OCI-LY7 (cell line): ENCODE measurements at regions not wholly inside any gene's neighbourhood (a gene's known extent, or its start where the extent isn't known, plus 50 kb on each side); places are given as distances from the start of the nearest gene placed in this dataset.

Experiments
- BruUV-seq: library from RNA; stranded (reverse); fragments of 400-500 nt; replicated peaks from 2 replicates; lab custom pipeline; 2021; lab: Mats Ljungman, UMichigan
- CTCF ChIA-PET: fragments of 300-600 bp; sonication (Branson Sonifier 250); formaldehyde crosslinking; loops from one replicate; lab custom pipeline; 2022; ENCODE audit warnings: antibody characterized with exemption; ENCODE audit not compliant: unreplicated experiment; lab: Charles Lee
- POLR2A ChIA-PET: fragments of 300-600 bp; sonication (Branson Sonifier 250); formaldehyde crosslinking; loops from one replicate; lab custom pipeline; 2022; ENCODE audit warnings: antibody characterized with exemption; lab: Charles Lee
- DNase-seq: peaks from one replicate; pipeline ENCODE4 v3.0.0-alpha.2; 2015; ENCODE audit warnings: low spot score
- H2AFZ ChIP-seq: fragments of 200-600 bp; sonication (generic), shearing (Covaris generic); 2 replicates; pipeline ENCODE4 v1.6.1; 2014; ENCODE audit warnings: mild to moderate bottlenecking, antibody characterized with exemption, low read length, moderate library complexity
- H3K27ac ChIP-seq: fragments of 200-600 bp; sonication (generic); 2 replicates; pipeline ENCODE4 v1.5.1; 2014; ENCODE audit warnings: mixed run types, low read depth, mild to moderate bottlenecking, moderate library complexity, low read length, inconsistent platforms; ENCODE audit not compliant: poor library complexity, severe bottlenecking
- H3K36me3 ChIP-seq: fragments of 200-600 bp; sonication (generic); 2 replicates; pipeline ENCODE4 v1.6.1; 2014; ENCODE audit warnings: mild to moderate bottlenecking, antibody characterized with exemption, low read length, moderate library complexity, mixed read lengths; ENCODE audit not compliant: insufficient read depth
- H3K4me1 ChIP-seq: fragments of 200-600 bp; sonication (generic); 2 replicates; pipeline ENCODE4 v1.5.1; 2014; ENCODE audit warnings: mild to moderate bottlenecking, low read length; ENCODE audit not compliant: insufficient read depth, poor library complexity, severe bottlenecking
- H3K4me2 ChIP-seq: fragments of 200-600 bp; sonication (generic); 2 replicates; pipeline ENCODE4 v1.6.1; 2014; ENCODE audit warnings: mild to moderate bottlenecking, low read length
- H3K4me3 ChIP-seq: fragments of 200-600 bp; sonication (generic); 2 replicates; pipeline ENCODE4 v1.5.1; 2014; ENCODE audit warnings: mild to moderate bottlenecking, low read depth, low read length; ENCODE audit not compliant: poor library complexity, severe bottlenecking
- H3K79me2 ChIP-seq: fragments of 200-600 bp; sonication (generic); 2 replicates; pipeline ENCODE4 v1.6.1; 2016; ENCODE audit warnings: low read depth, mild to moderate bottlenecking, low read length, moderate library complexity, mixed read lengths; ENCODE audit not compliant: insufficient read depth
- H3K9me2 ChIP-seq: fragments of 200-600 bp; sonication (generic); 2 replicates; pipeline ENCODE4 v1.6.1; 2016; ENCODE audit warnings: mild to moderate bottlenecking, low read length, mixed read lengths; ENCODE audit not compliant: insufficient read depth
- H3K9me3 ChIP-seq: fragments of 200-600 bp; sonication (generic); 2 replicates; pipeline ENCODE4 v1.6.1; 2014; ENCODE audit warnings: mild to moderate bottlenecking, mixed run types, low read length, mixed read lengths
- H4K20me1 ChIP-seq: fragments of 200-600 bp; sonication (generic); 2 replicates; pipeline ENCODE4 v1.6.1; 2014; ENCODE audit warnings: mild to moderate bottlenecking, antibody characterized with exemption, low read length, moderate library complexity, mixed read lengths; ENCODE audit not compliant: insufficient read depth
- EZH2phosphoT487 ChIP-seq: fragments of 200-600 bp; sonication (generic); IDR thresholded peaks from 2 replicates; pipeline ENCODE4 v1.6.1; 2018; ENCODE audit warnings: low read depth, borderline replicate concordance, mild to moderate bottlenecking, mixed run types, antibody characterized with exemption, low read length, moderate library complexity, mixed read lengths
- intact Hi-C: fragments of 100-400 bp; cut with micrococcal nuclease; formaldehyde crosslinking; loops from one replicate; pipeline ENCODE4 v1.10.0; 2022; ENCODE audit not compliant: unreplicated experiment
- TF ChIP-seq, protein P1 (sequence below): fragments of 200-600 bp; sonication (generic); conservative IDR thresholded peaks from 2 replicates; pipeline ENCODE4 v1.5.1; 2014; ENCODE audit warnings: mild to moderate bottlenecking, antibody characterized with exemption, low read length, moderate library complexity, mixed read lengths

DNA sequence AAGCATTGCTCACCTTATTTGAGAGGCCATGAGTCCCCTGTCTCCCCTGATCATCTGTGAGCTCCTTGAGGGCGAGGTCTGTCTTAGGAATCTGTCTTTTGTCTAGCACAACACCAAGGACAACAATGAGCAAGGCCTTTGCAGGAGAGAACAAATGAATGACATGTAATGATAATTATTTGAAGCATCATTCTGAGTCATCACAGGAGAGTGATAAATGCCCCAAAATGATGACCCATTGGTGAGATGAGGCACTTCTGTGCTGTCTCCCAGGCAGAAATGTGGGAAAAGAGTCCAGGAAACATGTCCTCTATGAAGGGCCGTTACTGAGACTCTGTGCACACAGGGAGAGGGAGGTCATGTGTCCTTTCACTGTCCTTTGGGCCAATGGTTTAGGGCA, 105.2 kb upstream of the LRFN2 start:
- no peak overlapping the region for H3K4me2 ChIP-seq
- no peaks in the 10 kb centered on the region for H3K9me2 ChIP-seq
- no peaks in the 10 kb centered on the region for H3K36me3 ChIP-seq
- no peak overlapping the region for H3K27ac ChIP-seq
- H3K4me1 ChIP-seq = no peaks in the 10 kb centered on the region
- no peak overlapping the region for H2AFZ ChIP-seq
- TF ChIP-seq, protein P1, sequence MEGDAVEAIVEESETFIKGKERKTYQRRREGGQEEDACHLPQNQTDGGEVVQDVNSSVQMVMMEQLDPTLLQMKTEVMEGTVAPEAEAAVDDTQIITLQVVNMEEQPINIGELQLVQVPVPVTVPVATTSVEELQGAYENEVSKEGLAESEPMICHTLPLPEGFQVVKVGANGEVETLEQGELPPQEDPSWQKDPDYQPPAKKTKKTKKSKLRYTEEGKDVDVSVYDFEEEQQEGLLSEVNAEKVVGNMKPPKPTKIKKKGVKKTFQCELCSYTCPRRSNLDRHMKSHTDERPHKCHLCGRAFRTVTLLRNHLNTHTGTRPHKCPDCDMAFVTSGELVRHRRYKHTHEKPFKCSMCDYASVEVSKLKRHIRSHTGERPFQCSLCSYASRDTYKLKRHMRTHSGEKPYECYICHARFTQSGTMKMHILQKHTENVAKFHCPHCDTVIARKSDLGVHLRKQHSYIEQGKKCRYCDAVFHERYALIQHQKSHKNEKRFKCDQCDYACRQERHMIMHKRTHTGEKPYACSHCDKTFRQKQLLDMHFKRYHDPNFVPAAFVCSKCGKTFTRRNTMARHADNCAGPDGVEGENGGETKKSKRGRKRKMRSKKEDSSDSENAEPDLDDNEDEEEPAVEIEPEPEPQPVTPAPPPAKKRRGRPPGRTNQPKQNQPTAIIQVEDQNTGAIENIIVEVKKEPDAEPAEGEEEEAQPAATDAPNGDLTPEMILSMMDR = no peak
- TF ChIP-seq EZH2phosphoT487 = no peak
- no TSS peak for BruUV-seq
- CTCF ChIA-PET = no interaction called here
- intact Hi-C loops = no loop called here
- H3K4me3 ChIP-seq = no peak overlapping the region
- no peaks in the 10 kb centered on the region for H3K79me2 ChIP-seq
- POLR2A ChIA-PET = no interaction called here
- H3K9me3 ChIP-seq = no peaks in the 10 kb centered on the region
- H4K20me1 ChIP-seq = no peaks in the 10 kb centered on the region
- no peak for DNase-seq

DNA sequence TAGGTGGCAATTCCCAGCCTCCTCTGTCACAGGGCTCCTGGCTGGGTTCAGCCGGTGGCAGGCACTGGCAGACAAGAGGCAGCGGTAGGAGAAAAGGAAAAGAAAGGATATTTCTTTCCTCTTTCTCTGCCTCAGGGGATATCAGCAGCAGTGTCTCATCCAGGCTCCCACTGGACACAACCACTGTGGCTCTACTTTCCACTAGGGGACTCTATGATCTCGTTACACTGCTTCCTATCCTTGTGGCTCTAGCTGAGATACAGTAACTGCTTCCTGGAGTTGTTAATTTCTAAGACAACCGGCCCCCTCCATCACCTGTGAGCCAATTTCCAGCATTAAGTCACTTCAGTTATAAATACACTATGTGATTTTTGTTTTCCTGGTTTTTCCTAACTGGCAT, 102.0 kb upstream of the LRFN2 start:
- DNase-seq = no peak
- intact Hi-C loops = no loop called here
- Histone ChIP-seq H3K4me2 (no peak overlapping the region), H4K20me1 (no peaks in the 10 kb centered on the region), H3K36me3 (no peaks in the 10 kb centered on the region), H3K27ac (no peak overlapping the region), H2AFZ (no peak overlapping the region), H3K9me2 (no peaks in the 10 kb centered on the region), H3K4me1 (no peaks in the 10 kb centered on the region), H3K79me2 (no peaks in the 10 kb centered on the region), H3K4me3 (no peak overlapping the region), H3K9me3 (no peaks in the 10 kb centered on the region)
- no peak for TF ChIP-seq EZH2phosphoT487
- TF ChIP-seq, protein P1 = no peak
- no TSS peak for BruUV-seq
- ChIA-PET CTCF (no interaction called here), POLR2A (no interaction called here)

DNA sequence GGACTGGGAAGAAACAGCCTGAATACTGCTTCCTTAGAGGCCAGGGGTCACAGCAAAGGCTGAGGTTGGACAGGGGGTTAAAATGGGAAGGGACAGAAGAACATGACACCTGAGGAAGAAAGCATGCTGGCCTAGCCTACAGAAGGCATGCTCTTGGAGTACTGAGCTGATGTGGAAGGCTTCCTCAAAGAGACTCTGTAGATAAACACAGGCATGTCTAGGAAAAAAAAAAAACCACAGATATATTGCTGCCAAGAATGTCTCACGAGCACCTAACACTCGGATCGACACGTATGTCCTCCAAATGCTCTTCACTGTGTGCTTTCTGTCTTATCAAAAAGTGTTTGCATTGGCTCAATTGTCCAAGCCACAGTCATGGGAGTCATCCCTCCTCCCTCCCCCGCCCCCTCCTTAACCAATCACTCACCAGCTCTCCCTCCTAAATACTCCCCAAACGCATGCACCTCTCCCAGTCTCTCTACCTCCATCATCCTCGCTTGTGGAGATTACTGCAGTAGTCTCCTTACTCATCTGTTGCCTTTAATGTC, 101.1 kb upstream of the LRFN2 start:
- no peak overlapping the region for H3K4me3 ChIP-seq
- no peaks in the 10 kb centered on the region for H3K36me3 ChIP-seq
- no peak for DNase-seq
- no peaks in the 10 kb centered on the region for H3K9me3 ChIP-seq
- no peak overlapping the region for H3K27ac ChIP-seq
- POLR2A ChIA-PET = no interaction called here
- no peaks in the 10 kb centered on the region for H3K79me2 ChIP-seq
- H3K4me1 ChIP-seq = no peaks in the 10 kb centered on the region
- intact Hi-C loops = no loop called here
- no peak for TF ChIP-seq EZH2phosphoT487
- TF ChIP-seq, protein P1 = no peak
- H3K9me2 ChIP-seq = no peaks in the 10 kb centered on the region
- BruUV-seq = no TSS peak
- no peak overlapping the region for H2AFZ ChIP-seq
- H4K20me1 ChIP-seq = no peaks in the 10 kb centered on the region
- H3K4me2 ChIP-seq = no peak overlapping the region
- CTCF ChIA-PET = no interaction called here
